CD4-positive, alpha-beta T cell treated with Interleukin-4 for 4 hours (primary cell): ENCODE measurements at regions not wholly inside any gene's neighbourhood (a gene's known extent, or its start where the extent isn't known, plus 50 kb on each side); places are given as distances from the start of the nearest gene placed in this dataset.
"Not testable (repeated sequence)": the region's sequence is repeated elsewhere in the genome, so short reads cannot be mapped to it uniquely, and the experiment has no call there.

Source experiments
- DNase-seq: peaks from one replicate; pipeline ENCODE4 v3.0.0-alpha.2; 2020

- no peak for DNase-seq
Measured at GRCh38 chr3:13147344-13147743, 74.1 kb upstream of the IQSEC1 start.

GRCh38 chr3:13146643-13147143, 73.5 kb upstream of the IQSEC1 start:
- DNase-seq: no peak

GRCh38 chr3:13145826-13146642, 72.8 kb upstream of the IQSEC1 start:
- DNase-seq: no peak

GRCh38 chr3:13145131-13145825, 72.0 kb upstream of the IQSEC1 start:
- DNase-seq: no peak

GRCh38 chr3:13144163-13145023, 71.2 kb upstream of the IQSEC1 start:
- no peak for DNase-seq

- no peak for DNase-seq
Measured at GRCh38 chr3:13143381-13144004, 70.3 kb upstream of the IQSEC1 start.

- no peak for DNase-seq
Measured at GRCh38 chr3:13142552-13143380, 69.5 kb upstream of the IQSEC1 start.

- DNase-seq: no peak
Measured at GRCh38 chr3:13141991-13142412, 68.8 kb upstream of the IQSEC1 start.

GRCh38 chr3:13141183-13141582, 68.0 kb upstream of the IQSEC1 start:
- DNase-seq: no peak

- no peak for DNase-seq
Measured at GRCh38 chr3:13140596-13140995, 67.4 kb upstream of the IQSEC1 start.

GRCh38 chr3:13139471-13140065, 66.3 kb upstream of the IQSEC1 start:
- no peak for DNase-seq

GRCh38 chr3:13138833-13139145, 65.6 kb upstream of the IQSEC1 start:
- DNase-seq: no peak

GRCh38 chr3:13137941-13138832, 65.0 kb upstream of the IQSEC1 start:
- no peak for DNase-seq

- not testable (repeated sequence) for DNase-seq
Measured at GRCh38 chr3:13136848-13137247, 63.6 kb upstream of the IQSEC1 start.

GRCh38 chr3:13136426-13136825, 63.2 kb upstream of the IQSEC1 start:
- DNase-seq: no peak

- DNase-seq: no peak
Measured at GRCh38 chr3:13135811-13136321, 62.6 kb upstream of the IQSEC1 start.

- no peak for DNase-seq
Measured at GRCh38 chr3:13135251-13135810, 62.1 kb upstream of the IQSEC1 start.

GRCh38 chr3:13134879-13135206, 61.6 kb upstream of the IQSEC1 start:
- DNase-seq: no peak

- no peak for DNase-seq
Measured at GRCh38 chr3:13134166-13134878, 61.1 kb upstream of the IQSEC1 start.
